Pancreas (tissue), 10 donors: ENCODE measurements at regions not wholly inside any gene's neighbourhood (a gene's known extent, or its start where the extent isn't known, plus 50 kb on each side); places are given as distances from the start of the nearest gene placed in this dataset.

ENCODE experiments used
- ATAC-seq, 4 donors: fragments of 200-7000 bp; cut with Tn5 transposase; one replicate each; pipeline versions ENCODE4 v1.8.0 to v1.9.1; 2020; ENCODE audit warnings: mild to moderate bottlenecking in 4 of 4, moderate library complexity in 4 of 4
- DNase-seq, 6 donors: peaks; one replicate each; pipeline ENCODE4 v3.0.0-alpha.2; 2020
- FAIRE-seq: peaks from 2 replicates; lab custom pipeline; 2012; peaks lifted over from hg19 to GRCh38; lab: Jason Lieb, UNC
- H3K27ac ChIP-seq, 4 donors: fragments of 200-600 bp; sonication (generic); 1 replicate in 3 of 4; 2 replicates in 1 of 4; pipeline versions ENCODE4 v1.5.0 to v1.8.0; 2020
- H3K27me3 ChIP-seq, 4 donors: fragments of 200-600 bp; one replicate each; pipeline ENCODE4 v1.8.0; 2021
- H3K36me3 ChIP-seq, 3 donors: fragments of 200-600 bp; sonication (generic) in 1 of 3; one replicate each; pipeline versions ENCODE4 v1.5.0 to v1.8.0; 2020 to 2021
- H3K4me1 ChIP-seq, 3 donors: fragments of 200-600 bp; one replicate each; pipeline ENCODE4 v1.8.0; 2021
- H3K4me3 ChIP-seq, 4 donors: fragments of 200-600 bp; sonication (generic) in 2 of 4; one replicate each; pipeline versions ENCODE4 v1.5.0 to v1.8.0; 2020 to 2021
- H3K9me3 ChIP-seq, 4 donors: fragments of 200-600 bp; one replicate each; pipeline ENCODE4 v1.8.0; 2021
- WGBS, 2 donors: extraction: QIAGEN DNeasy Blood & Tissue Kit; methylation state at CpG; one replicate each; pipeline ENCODE4 v1.1.7; 2013; 5-methylcytosine and 5-hydroxymethylcytosine counted together
- intact Hi-C, 3 donors: fragments of 100-400 bp; cut with DNase I; formaldehyde crosslinking; loops; one replicate each; pipeline versions ENCODE4 v1.11.1 to v1.14.2; 2022
- TF ChIP-seq, protein P1 (sequence below), 4 donors: fragments of 200-600 bp; sonication (generic) in 3 of 4; IDR thresholded peaks; one replicate each; pipeline versions ENCODE4 v1.5.0 to v1.8.0; 2021; ENCODE audit warnings: antibody characterized with exemption in 4 of 4
- donor health status: healthy with polysubstance abuse.
- donor health status: DM: no; HTN: no; CAD: no; lungs with moderate emphysema.
- donor health status: DM: no; HTN: no; CAD: no.
- donor health status: control.
- donor health status: control.
- donor health status: Bipolar disorder and iron deficiency.
- donor health status: DM: yes; HTN: yes; CAD: no.
- donor health status: DM: no; HTN: no; CAD: no.
- donor health status: DM: no; HTN: no; CAD: no.
- donor health status: DM: yes; HTN: yes; CAD: no.

- H3K27ac ChIP-seq, result no peak overlapping the region
- H3K27me3 ChIP-seq, result no peaks in the 10 kb centered on the region
- ATAC-seq (no peak), DNase-seq (no peak), FAIRE-seq (no peak)
- H3K4me1 ChIP-seq, result no peaks in the 10 kb centered on the region
- H3K4me3 ChIP-seq, result no peak overlapping the region
- 53 to 57% methylated on average over 3 of the region's 3 CpGs for WGBS, 2 donors
- H3K36me3 ChIP-seq, result no peaks in the 10 kb centered on the region
- H3K9me3 ChIP-seq, result no peaks in the 10 kb centered on the region
- TF ChIP-seq, protein P1, sequence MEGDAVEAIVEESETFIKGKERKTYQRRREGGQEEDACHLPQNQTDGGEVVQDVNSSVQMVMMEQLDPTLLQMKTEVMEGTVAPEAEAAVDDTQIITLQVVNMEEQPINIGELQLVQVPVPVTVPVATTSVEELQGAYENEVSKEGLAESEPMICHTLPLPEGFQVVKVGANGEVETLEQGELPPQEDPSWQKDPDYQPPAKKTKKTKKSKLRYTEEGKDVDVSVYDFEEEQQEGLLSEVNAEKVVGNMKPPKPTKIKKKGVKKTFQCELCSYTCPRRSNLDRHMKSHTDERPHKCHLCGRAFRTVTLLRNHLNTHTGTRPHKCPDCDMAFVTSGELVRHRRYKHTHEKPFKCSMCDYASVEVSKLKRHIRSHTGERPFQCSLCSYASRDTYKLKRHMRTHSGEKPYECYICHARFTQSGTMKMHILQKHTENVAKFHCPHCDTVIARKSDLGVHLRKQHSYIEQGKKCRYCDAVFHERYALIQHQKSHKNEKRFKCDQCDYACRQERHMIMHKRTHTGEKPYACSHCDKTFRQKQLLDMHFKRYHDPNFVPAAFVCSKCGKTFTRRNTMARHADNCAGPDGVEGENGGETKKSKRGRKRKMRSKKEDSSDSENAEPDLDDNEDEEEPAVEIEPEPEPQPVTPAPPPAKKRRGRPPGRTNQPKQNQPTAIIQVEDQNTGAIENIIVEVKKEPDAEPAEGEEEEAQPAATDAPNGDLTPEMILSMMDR (IDR thresholded peaks at IDR 0.05), result no peak
- intact Hi-C loops, result no loop called here
These were observed 419.8 kb upstream of the DYNLRB2 start for GRCh38 chr16:80120899-80121521.

DNA sequence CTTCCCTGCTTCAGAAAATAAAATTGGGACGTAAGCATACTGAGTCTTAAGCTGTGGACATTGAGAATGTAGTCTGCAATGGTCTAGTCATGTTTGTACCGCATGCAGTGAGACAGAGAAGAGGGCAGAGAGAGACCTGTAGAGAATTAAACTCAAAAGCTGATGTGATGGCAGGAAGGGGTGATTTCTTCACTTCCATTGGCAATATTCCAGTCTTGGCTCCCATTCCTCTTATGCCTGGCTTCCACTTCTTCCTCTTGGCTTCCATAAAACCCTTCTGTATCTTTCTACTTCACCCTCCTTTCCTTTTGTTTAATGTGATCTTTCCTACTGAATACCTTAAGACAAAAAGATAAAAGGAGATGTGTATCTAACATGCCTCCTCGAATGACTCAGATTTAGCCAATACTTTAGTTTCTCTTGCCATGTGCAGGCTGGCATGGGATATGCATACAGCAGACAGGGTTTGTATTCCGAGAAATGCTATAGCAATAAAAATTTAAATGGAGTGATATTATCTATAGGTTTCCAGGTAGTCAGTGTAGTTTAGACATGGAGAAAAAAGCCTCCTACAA, 423.1 kb upstream of the DYNLRB2 start:
- no peak for ATAC-seq
- intact Hi-C loops, result no loop called here
- Histone ChIP-seq H3K27ac (no peak overlapping the region), H3K4me1 (no peaks in the 10 kb centered on the region), H3K27me3 (no peaks in the 10 kb centered on the region), H3K9me3 (no peaks in the 10 kb centered on the region), H3K36me3 (no peaks in the 10 kb centered on the region), H3K4me3 (no peak overlapping the region)
- WGBS, 2 donors, result 75 to 82% methylated on average over 4 of the region's 4 CpGs
- TF ChIP-seq, protein P1 (IDR thresholded peaks at IDR 0.05), result no peak
- DNase-seq, result no peak
- FAIRE-seq, result no peak

GRCh38 chr16:80116711-80117110, 424.1 kb upstream of the DYNLRB2 start:
- ATAC-seq (no peak), FAIRE-seq (no peak), DNase-seq (no peak)
- no peaks in the 10 kb centered on the region for H3K9me3 ChIP-seq
- TF ChIP-seq, protein P1 (IDR thresholded peaks at IDR 0.05), result no peak
- H3K4me3 ChIP-seq, result no peak overlapping the region
- no peaks in the 10 kb centered on the region for H3K36me3 ChIP-seq
- intact Hi-C loops, result no loop called here
- H3K27ac ChIP-seq, result no peak overlapping the region
- H3K4me1 ChIP-seq, result no peaks in the 10 kb centered on the region
- no peaks in the 10 kb centered on the region for H3K27me3 ChIP-seq

DNA sequence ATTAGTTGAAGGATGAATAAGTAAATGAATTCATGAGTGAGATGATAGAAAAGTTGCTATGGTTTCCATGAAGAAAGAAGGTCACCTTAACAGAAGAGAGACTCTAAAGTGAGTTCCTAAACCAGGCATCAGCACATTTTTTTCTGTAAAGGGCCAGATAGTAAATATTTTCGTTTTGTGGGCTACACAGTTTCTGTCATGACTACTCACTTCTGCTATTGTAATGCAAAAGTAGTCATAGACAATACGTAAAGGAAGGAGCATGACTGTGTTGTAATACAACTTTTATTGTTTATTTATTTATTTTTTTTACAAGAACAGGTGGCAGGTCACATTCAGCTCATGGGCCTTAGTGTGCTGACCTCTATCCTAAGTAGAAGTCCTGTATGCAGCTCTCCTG, 426.1 kb upstream of the DYNLRB2 start:
- intact Hi-C loops, result no loop called here
- TF ChIP-seq, protein P1 (IDR thresholded peaks at IDR 0.05), result no peak

DNA sequence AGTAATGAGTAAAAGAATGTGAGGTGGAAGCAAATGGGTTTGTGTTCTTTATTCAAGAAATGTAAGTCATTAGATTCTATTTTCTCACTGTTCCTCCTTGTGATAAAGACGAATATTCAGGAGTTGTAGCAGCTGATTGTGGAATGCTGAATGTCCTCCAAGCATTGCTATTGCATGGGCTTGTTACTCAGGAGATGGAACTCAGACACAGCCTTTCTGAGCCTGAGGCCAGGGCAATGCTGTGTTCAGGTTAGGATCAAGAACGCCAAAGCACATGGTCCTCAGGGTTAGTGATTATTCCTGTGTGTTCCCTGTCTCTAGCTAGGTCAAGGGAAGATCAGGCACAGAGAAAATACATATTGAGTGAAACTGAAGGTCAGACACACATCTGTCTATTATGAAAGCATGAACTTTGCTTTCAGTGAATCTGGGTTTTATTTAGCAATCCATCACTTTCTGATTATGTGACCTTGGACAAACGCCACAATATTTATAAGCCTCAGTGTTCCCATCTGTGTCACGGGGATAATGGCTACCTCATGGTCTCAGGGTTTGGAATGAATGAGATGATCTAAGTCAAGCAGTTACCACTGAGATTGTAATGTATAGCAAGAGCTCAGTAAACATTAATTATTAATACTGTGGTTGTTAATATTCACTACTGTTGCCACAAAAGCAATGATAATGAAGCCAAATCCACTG, 426.8 kb upstream of the DYNLRB2 start:
- H3K4me1 ChIP-seq, result no peaks in the 10 kb centered on the region
- intact Hi-C loops, result no loop called here
- TF ChIP-seq, protein P1 (IDR thresholded peaks at IDR 0.05), result no peak
- FAIRE-seq (no peak), ATAC-seq (no peak), DNase-seq (no peak)
- WGBS, 2 donors, result 32 to 41% methylated on average over 4 of the region's 4 CpGs
- no peaks in the 10 kb centered on the region for H3K36me3 ChIP-seq
- H3K4me3 ChIP-seq, result no peak overlapping the region
- H3K9me3 ChIP-seq, result no peaks in the 10 kb centered on the region
- no peak overlapping the region for H3K27ac ChIP-seq
- no peaks in the 10 kb centered on the region for H3K27me3 ChIP-seq

More for the DNA sequence above, 426.1 kb upstream of the DYNLRB2 start:
- DNase-seq (no peak), FAIRE-seq (no peak), ATAC-seq (no peak)
- H3K27me3 ChIP-seq, result no peaks in the 10 kb centered on the region
- H3K4me3 ChIP-seq, result no peak overlapping the region
- WGBS, 2 donors, result 47% methylated on average over 2 of the region's 2 CpGs
- H3K4me1 ChIP-seq, result no peaks in the 10 kb centered on the region
- no peak overlapping the region for H3K27ac ChIP-seq
- H3K36me3 ChIP-seq, result no peaks in the 10 kb centered on the region
- no peaks in the 10 kb centered on the region for H3K9me3 ChIP-seq
